ENCODE measurements at regions not wholly inside any gene's neighbourhood (a gene's known extent, or its start where the extent isn't known, plus 50 kb on each side); places are given as distances from the start of the nearest gene placed in this dataset.

DNA sequence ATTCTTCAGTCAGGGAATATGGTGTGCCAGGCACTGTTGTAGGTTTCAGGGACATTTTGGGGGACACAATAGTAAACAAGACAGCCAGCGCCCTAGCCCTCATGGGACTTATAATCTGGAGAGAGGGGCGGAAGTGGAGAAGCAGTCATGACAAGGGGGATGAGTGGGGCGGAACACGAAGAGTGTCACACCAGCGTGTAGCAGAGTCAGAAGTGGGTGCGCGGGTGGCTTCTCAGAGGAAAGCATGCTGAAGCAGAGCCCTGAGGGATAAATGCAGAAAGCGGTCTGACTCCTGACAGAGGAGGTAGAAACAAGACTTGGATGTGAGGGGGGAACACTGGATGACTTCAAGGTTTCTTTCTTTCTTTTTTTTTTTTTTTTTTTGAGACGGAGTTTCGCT is 160.3 kb upstream of the LYZL2 start:
- no peak for TF ChIP-seq CREB5 (CRISPR knock-in tag; IDR thresholded peaks at IDR 0.05; ENCODE audit: low read depth)
- no peak for TF ChIP-seq OSR1 (CRISPR knock-in tag; IDR thresholded peaks at IDR 0.05)
- no peak for TF ChIP-seq ZFP3 (CRISPR knock-in tag; IDR thresholded peaks at IDR 0.05)
- TF ChIP-seq PATZ1 (CRISPR knock-in tag; IDR thresholded peaks at IDR 0.05; ENCODE audit: borderline replicate concordance) = no peak
- no peak for TF ChIP-seq GLIS3 (CRISPR knock-in tag; IDR thresholded peaks at IDR 0.05)
- TF ChIP-seq, protein P1, sequence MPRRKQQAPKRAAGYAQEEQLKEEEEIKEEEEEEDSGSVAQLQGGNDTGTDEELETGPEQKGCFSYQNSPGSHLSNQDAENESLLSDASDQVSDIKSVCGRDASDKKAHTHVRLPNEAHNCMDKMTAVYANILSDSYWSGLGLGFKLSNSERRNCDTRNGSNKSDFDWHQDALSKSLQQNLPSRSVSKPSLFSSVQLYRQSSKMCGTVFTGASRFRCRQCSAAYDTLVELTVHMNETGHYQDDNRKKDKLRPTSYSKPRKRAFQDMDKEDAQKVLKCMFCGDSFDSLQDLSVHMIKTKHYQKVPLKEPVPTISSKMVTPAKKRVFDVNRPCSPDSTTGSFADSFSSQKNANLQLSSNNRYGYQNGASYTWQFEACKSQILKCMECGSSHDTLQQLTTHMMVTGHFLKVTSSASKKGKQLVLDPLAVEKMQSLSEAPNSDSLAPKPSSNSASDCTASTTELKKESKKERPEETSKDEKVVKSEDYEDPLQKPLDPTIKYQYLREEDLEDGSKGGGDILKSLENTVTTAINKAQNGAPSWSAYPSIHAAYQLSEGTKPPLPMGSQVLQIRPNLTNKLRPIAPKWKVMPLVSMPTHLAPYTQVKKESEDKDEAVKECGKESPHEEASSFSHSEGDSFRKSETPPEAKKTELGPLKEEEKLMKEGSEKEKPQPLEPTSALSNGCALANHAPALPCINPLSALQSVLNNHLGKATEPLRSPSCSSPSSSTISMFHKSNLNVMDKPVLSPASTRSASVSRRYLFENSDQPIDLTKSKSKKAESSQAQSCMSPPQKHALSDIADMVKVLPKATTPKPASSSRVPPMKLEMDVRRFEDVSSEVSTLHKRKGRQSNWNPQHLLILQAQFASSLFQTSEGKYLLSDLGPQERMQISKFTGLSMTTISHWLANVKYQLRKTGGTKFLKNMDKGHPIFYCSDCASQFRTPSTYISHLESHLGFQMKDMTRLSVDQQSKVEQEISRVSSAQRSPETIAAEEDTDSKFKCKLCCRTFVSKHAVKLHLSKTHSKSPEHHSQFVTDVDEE (CRISPR knock-in tag; IDR thresholded peaks at IDR 0.05) = no peak
- no peak for TF ChIP-seq ISL1 (CRISPR knock-in tag; IDR thresholded peaks at IDR 0.05)
- TF ChIP-seq ZC3H10 (CRISPR knock-in tag; IDR thresholded peaks at IDR 0.05) = no peak
- TF ChIP-seq PPARA (CRISPR knock-in tag; IDR thresholded peaks at IDR 0.05; ENCODE audit: borderline replicate concordance) = no peak
- TF ChIP-seq ZFP30 (CRISPR knock-in tag; IDR thresholded peaks at IDR 0.05) = no peak
- no peak for TF ChIP-seq CSDC2 (CRISPR knock-in tag; IDR thresholded peaks at IDR 0.05)
- no peak for TF ChIP-seq BACH2 (CRISPR knock-in tag; IDR thresholded peaks at IDR 0.05; ENCODE audit: borderline replicate concordance)
- TF ChIP-seq TOX (CRISPR knock-in tag; IDR thresholded peaks at IDR 0.05; ENCODE audit: borderline replicate concordance) = no peak

Measured in SK-N-SH treated with all-trans-retinoic acid at 6 μM for 48 hours (cell line).